Uterus (tissue), 2 donors: ENCODE measurements at regions not wholly inside any gene's neighbourhood (a gene's known extent, or its start where the extent isn't known, plus 50 kb on each side); places are given as distances from the start of the nearest gene placed in this dataset.

Experiments used
- CTCF ChIP-seq, 4 experiments: fragments of 200-600 bp in 2 of 4; fragments of 450-650 bp in 2 of 4; sonication (generic) in 2 of 4; IDR thresholded peaks; one replicate each; pipeline ENCODE4 v1.5.1; 2016 to 2019; ENCODE audit warnings: antibody characterized with exemption in 4 of 4, mild to moderate bottlenecking in 2 of 4, moderate library complexity in 1 of 4
- POLR2A ChIP-seq, 2 donors: fragments of 450-650 bp; IDR thresholded peaks; one replicate each; pipeline ENCODE4 v1.6.1; 2016; ENCODE audit warnings: antibody characterized with exemption in 2 of 2, mild to moderate bottlenecking in 1 of 2, moderate library complexity in 1 of 2

- TF ChIP-seq CTCF (IDR thresholded peaks at IDR 0.05) (no peak), POLR2A (IDR thresholded peaks at IDR 0.05) (no peak)
These were observed 81.4 kb upstream of the RANBP6 start for GRCh38 chr9:6096821-6097220.
